RWPE2 (cell line): ENCODE measurements at regions not wholly inside any gene's neighbourhood (a gene's known extent, or its start where the extent isn't known, plus 50 kb on each side); places are given as distances from the start of the nearest gene placed in this dataset.

Source experiments
- ATAC-seq: fragments of 200-7000 bp; cut with Tn5 transposase; 3 replicates; pipeline ENCODE4 v1.9.1; 2021; ENCODE audit warnings: low read depth
- DNase-seq: peaks from one replicate; pipeline ENCODE4 v3.0.0-alpha.2; 2020; ENCODE audit warnings: low spot score
- H3K27ac ChIP-seq: fragments of 450-650 bp; 2 replicates; pipeline ENCODE4 v1.5.1; 2017; ENCODE audit warnings: mild to moderate bottlenecking; ENCODE audit not compliant: poor library complexity, severe bottlenecking
- H3K27me3 ChIP-seq: fragments of 250-450 bp; sonication (Bioruptor Pico); 2 replicates; pipeline ENCODE4 v1.5.1; 2021; ENCODE audit warnings: mild to moderate bottlenecking, moderate library complexity; ENCODE audit not compliant: insufficient read depth, poor library complexity, severe bottlenecking
- H3K36me3 ChIP-seq: fragments of 250-450 bp; sonication (Bioruptor Pico); 2 replicates; pipeline ENCODE4 v1.5.1; 2020; ENCODE audit warnings: low read depth, mild to moderate bottlenecking, moderate library complexity
- H3K4me1 ChIP-seq: fragments of 250-450 bp; sonication (Bioruptor Pico); 2 replicates; pipeline ENCODE4 v1.5.1; 2021; ENCODE audit warnings: mild to moderate bottlenecking, moderate library complexity; ENCODE audit not compliant: insufficient read depth, poor library complexity, severe bottlenecking
- H3K4me3 ChIP-seq: fragments of 250-450 bp; sonication (Bioruptor Pico); 2 replicates; pipeline ENCODE4 v1.5.1; 2021; ENCODE audit warnings: mild to moderate bottlenecking, moderate library complexity; ENCODE audit not compliant: severe bottlenecking
- H3K9me3 ChIP-seq: fragments of 250-450 bp; sonication (Bioruptor Pico); 2 replicates; pipeline ENCODE4 v1.5.1; 2021; ENCODE audit warnings: mild to moderate bottlenecking, moderate library complexity; ENCODE audit not compliant: severe bottlenecking
- CTCF ChIP-seq: fragments of 450-650 bp; IDR thresholded peaks from one replicate; pipeline ENCODE4 v1.5.1; 2017; ENCODE audit warnings: mild to moderate bottlenecking, moderate library complexity; ENCODE audit not compliant: poor library complexity, severe bottlenecking

GRCh38 chr2:122139739-122140420, 384.4 kb downstream of the TSN start:
- TF ChIP-seq CTCF, result no peak

DNA sequence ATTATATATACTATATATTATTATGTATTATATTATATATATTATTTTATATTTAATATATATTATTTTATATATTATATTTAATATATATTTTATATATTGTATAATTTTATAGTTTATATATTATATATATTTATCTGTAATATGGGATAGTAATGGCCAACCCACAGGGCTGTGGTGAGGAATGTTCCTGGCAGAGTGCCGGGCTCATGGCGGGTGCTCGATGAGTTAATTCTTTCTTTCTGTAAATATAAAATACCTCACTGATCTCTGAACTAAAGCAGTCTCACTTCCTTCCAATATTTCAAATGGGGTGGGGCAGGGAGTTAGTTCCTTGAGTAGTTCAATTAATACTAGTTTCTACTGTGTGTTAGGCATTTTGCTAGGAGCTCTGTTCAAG, 389.4 kb downstream of the TSN start:
- Histone ChIP-seq H3K4me3 (no peak overlapping the region), H3K36me3 (no peaks in the 10 kb centered on the region), H3K27ac (no peak overlapping the region), H3K27me3 (no peaks in the 10 kb centered on the region), H3K4me1 (no peaks in the 10 kb centered on the region), H3K9me3 (no peaks in the 10 kb centered on the region)
- DNase-seq, result no peak
- TF ChIP-seq CTCF, result no peak
- no peak for ATAC-seq

More at GRCh38 chr2:122139739-122140420, 384.4 kb downstream of the TSN start:
- DNase-seq, result no peak
- Histone ChIP-seq H3K36me3 (no peaks in the 10 kb centered on the region), H3K27ac (no peak overlapping the region), H3K9me3 (no peaks in the 10 kb centered on the region), H3K4me1 (no peaks in the 10 kb centered on the region), H3K27me3 (no peaks in the 10 kb centered on the region), H3K4me3 (no peak overlapping the region)
- ATAC-seq, result no peak

DNA sequence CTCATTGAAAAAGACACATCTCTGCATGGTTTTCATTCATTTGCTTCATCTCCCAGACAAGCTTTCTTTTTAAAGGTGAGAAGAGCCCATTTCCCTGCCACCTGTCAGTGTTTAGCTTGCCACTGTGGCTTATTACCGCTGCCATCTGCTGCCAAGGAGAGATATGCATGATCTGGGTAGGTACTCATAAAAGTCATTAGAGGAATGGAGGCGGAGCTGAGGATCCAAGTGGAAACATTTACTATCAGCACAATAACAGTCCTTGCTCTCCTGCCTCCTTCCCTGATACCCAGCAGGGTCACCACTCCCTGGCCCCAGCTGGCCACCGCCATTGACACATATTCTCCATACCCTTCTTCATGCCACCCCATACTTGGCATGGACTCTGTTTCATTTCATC, 390.4 kb downstream of the TSN start:
- Histone ChIP-seq H3K27me3 (no peaks in the 10 kb centered on the region), H3K36me3 (no peaks in the 10 kb centered on the region), H3K9me3 (no peaks in the 10 kb centered on the region), H3K4me3 (no peak overlapping the region), H3K27ac (no peak overlapping the region), H3K4me1 (no peaks in the 10 kb centered on the region)
- DNase-seq, result no peak
- TF ChIP-seq CTCF, result no peak
- no peak for ATAC-seq

GRCh38 chr2:122148128-122148767, 392.8 kb downstream of the TSN start:
- Histone ChIP-seq H3K27ac (no peak overlapping the region), H3K36me3 (no peaks in the 10 kb centered on the region), H3K4me1 (no peaks in the 10 kb centered on the region), H3K4me3 (no peak overlapping the region), H3K27me3 (no peaks in the 10 kb centered on the region), H3K9me3 (no peaks in the 10 kb centered on the region)
- TF ChIP-seq CTCF, result no peak
- DNase-seq, result no peak
- ATAC-seq, result no peak

DNA sequence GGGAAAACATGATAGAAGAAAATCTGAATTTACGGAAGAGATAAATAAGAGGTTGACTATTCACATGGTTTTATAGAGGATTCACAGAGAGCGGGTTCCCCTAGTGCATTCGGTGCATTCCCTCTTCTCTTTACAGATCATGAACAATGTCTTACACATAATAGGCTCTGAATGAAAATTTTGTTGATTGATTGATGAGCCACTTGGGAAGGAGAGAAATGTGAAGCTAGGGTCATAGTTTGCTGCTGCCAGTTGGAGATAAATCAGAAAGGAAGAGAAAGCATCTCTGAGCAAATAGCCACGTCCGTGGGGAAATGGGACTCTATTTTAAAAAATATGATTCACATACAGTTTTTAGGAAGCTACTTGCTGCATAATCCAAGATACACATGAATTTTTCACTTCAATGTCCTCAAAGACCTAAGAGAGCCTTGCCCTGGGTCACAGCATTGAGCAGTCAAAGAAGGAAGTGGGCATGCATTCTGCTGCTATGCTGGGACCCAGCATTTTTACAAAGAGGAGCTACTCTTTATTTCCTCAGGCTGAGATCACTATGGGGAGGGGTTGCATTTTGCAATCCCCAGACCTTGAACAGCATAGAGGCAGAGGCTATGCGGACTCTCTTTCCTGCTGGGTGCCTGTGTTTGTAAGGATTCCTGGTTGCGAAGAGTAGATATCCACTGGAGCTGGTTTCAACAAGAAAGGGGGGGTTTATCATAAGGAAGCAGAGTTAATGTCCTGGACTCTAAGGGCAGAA, 395.3 kb downstream of the TSN start:
- Histone ChIP-seq H3K9me3 (no peaks in the 10 kb centered on the region), H3K27me3 (no peaks in the 10 kb centered on the region), H3K36me3 (no peaks in the 10 kb centered on the region), H3K27ac (no peak overlapping the region), H3K4me1 (no peaks in the 10 kb centered on the region), H3K4me3 (no peak overlapping the region)
- DNase-seq (no peak), ATAC-seq (no peak)
- no peak for TF ChIP-seq CTCF
